ENCODE measurements at regions not wholly inside any gene's neighbourhood (a gene's known extent, or its start where the extent isn't known, plus 50 kb on each side); places are given as distances from the start of the nearest gene placed in this dataset.
A peak's percentile ranks its signal among the peaks of the same experiment; 100 is the strongest.

DNA sequence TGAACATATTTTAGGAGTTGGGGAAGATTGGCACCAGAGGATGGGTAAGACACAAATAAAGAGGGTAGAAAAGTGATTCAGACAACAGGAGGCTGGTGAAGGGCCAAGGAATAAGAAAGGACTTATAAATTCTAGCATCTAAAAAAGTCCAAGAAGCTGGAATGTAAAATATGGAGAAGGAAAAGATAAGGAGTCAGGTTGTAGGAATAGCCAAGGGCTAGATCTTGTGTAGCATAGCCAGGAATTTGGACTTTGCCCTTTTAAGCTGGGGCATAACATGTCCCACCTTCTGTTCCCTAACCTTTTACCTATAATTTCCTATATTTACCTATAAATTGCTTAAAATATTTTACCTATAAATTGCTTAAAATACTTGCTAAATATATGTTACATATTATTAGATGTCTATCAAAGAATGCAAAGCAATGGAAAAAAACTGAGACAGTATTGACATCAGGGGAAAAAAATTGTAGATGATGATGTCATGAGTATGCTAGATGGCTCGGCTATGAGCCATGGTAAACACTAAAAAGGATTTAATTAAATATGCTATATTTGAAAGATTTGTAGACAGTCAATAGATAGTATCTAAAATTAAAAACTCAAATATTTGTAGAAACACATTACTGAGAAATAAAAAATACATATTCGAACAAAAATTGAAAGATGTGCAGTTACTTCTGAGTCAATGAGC lies 99.7 kb upstream of the PLEKHG7 start:
- FAIRE-seq, result no peak
- RAD21 ChIA-PET (ENCODE audit: unreplicated experiment), result no interaction called here
- no peak for ATAC-seq
- Histone ChIP-seq H3K79me2 (ENCODE audit: control insufficient read depth, insufficient read depth, low read length) (no peaks in the 10 kb centered on the region), H3K4me2 (ENCODE audit: control insufficient read depth, insufficient read depth) (no peak overlapping the region), H3K27me3 (replicated peaks in 1 of 2; ENCODE audit: control insufficient read depth in 2 of 2, insufficient read depth in 2 of 2, low read length in 1 of 2) (no peaks in the 10 kb centered on the region), H3K36me3 (ENCODE audit: control insufficient read depth in 2 of 2, insufficient read depth in 2 of 2, low read length in 1 of 2) (no peaks in the 10 kb centered on the region), H2AFZ (ENCODE audit: control insufficient read depth, low read depth, low read length) (no peak overlapping the region), H3K4me3 (no peak overlapping the region), H3K27ac (ENCODE audit: control insufficient read depth, insufficient read depth) (no peak overlapping the region), H3K4me1 (ENCODE audit: control insufficient read depth, insufficient read depth, low read length) (no peaks in the 10 kb centered on the region), H3K9me3 (replicated peaks; ENCODE audit: control insufficient read depth, insufficient read depth, low read length) (peaks cover 7% of the 10 kb centered on the region), H3K9ac (ENCODE audit: control insufficient read depth, insufficient read depth, low read length) (no peak overlapping the region), H4K20me1 (ENCODE audit: control insufficient read depth, insufficient read depth) (no peaks in the 10 kb centered on the region)
- in situ Hi-C loops (cut with MboI) (no loop called here), intact Hi-C loops (cut with micrococcal nuclease; ENCODE audit: unreplicated experiment) (no loop called here)
- WGBS (ENCODE audit: insufficient coverage, insufficient replicate concordance, low lambda C conversion rate, missing lambda C conversion rate), result 97% methylated on average over 2 of the region's 2 CpGs
- no TSS peak for BruUV-seq (replicated peaks)
- CTCF ChIA-PET, result interaction anchor here (1.0 kb wide), 1 partner anchor 28 kb away, joined by 3 read pairs; no protein-coding TSS in a partner anchor
- no peak for DNase-seq (ENCODE audit: low read depth, low spot score)
- SMC1A ChIA-PET (ENCODE audit: uncharacterized antibody, unreplicated experiment), result interaction anchor here (1.4 kb wide), 1 partner anchor 106 kb away, joined by 3 read pairs; no protein-coding TSS in a partner anchor
- POLR2A ChIA-PET, result interaction anchor here (0.6 kb wide), 1 partner anchor 170 kb away, joined by 3 read pairs; no protein-coding TSS in a partner anchor
- TF ChIP-seq EED (IDR thresholded peaks at IDR 0.05; ENCODE audit: low read depth), result no peak
- 0 out of 2 replicates have a peak, but pooled peaks have one; percentile 26 for TF ChIP-seq ATF7 (IDR thresholded peaks at IDR 0.05; ENCODE audit: low read depth)
- TF ChIP-seq, protein P1, sequence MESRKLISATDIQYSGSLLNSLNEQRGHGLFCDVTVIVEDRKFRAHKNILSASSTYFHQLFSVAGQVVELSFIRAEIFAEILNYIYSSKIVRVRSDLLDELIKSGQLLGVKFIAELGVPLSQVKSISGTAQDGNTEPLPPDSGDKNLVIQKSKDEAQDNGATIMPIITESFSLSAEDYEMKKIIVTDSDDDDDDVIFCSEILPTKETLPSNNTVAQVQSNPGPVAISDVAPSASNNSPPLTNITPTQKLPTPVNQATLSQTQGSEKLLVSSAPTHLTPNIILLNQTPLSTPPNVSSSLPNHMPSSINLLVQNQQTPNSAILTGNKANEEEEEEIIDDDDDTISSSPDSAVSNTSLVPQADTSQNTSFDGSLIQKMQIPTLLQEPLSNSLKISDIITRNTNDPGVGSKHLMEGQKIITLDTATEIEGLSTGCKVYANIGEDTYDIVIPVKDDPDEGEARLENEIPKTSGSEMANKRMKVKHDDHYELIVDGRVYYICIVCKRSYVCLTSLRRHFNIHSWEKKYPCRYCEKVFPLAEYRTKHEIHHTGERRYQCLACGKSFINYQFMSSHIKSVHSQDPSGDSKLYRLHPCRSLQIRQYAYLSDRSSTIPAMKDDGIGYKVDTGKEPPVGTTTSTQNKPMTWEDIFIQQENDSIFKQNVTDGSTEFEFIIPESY (IDR thresholded peaks at IDR 0.05), result no peak
- no peak for TF ChIP-seq CBX3 (IDR thresholded peaks at IDR 0.05; ENCODE audit: borderline replicate concordance, low read depth)

DNA sequence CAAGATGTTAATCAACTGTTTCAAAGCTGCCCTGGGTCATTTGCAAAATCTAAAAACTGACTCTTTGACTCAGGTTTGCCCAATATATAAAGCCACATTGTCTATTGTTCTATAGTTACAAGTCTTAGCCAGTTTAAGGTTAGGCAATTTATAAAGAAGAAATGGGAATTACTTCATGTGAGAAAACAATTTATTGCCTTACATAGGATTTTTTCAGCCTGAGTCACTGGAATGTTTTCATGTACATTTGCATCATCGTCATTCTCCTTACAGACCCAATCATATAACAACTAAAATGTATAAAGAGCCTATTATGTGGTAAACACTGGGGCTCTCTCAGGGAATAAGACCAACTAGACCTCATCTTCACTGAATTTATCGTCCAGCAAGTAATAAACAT lies 100.3 kb upstream of the PLEKHG7 start:
- no peaks in the 10 kb centered on the region for H3K27me3 ChIP-seq (replicated peaks in 1 of 2; ENCODE audit: control insufficient read depth in 2 of 2, insufficient read depth in 2 of 2, low read length in 1 of 2)
- CTCF ChIA-PET, result no interaction called here
- FAIRE-seq (no peak), DNase-seq (ENCODE audit: low read depth, low spot score) (no peak), ATAC-seq (no peak)
- in situ Hi-C loops (cut with MboI), result no loop called here
- no peak overlapping the region for H3K4me3 ChIP-seq
- WGBS (ENCODE audit: insufficient coverage, insufficient replicate concordance, low lambda C conversion rate, missing lambda C conversion rate), result 96% methylated on average over 2 of the region's 2 CpGs
- intact Hi-C loops (cut with micrococcal nuclease; ENCODE audit: unreplicated experiment), result no loop called here
- BruUV-seq (replicated peaks), result no TSS peak
- no peak overlapping the region for H3K9ac ChIP-seq (ENCODE audit: control insufficient read depth, insufficient read depth, low read length)
- no peaks in the 10 kb centered on the region for H3K36me3 ChIP-seq (ENCODE audit: control insufficient read depth in 2 of 2, insufficient read depth in 2 of 2, low read length in 1 of 2)
- H3K79me2 ChIP-seq (ENCODE audit: control insufficient read depth, insufficient read depth, low read length), result no peaks in the 10 kb centered on the region
- SMC1A ChIA-PET (ENCODE audit: uncharacterized antibody, unreplicated experiment), result no interaction called here
- no peak overlapping the region for H2AFZ ChIP-seq (ENCODE audit: control insufficient read depth, low read depth, low read length)
- no peak overlapping the region for H3K4me2 ChIP-seq (ENCODE audit: control insufficient read depth, insufficient read depth)
- no peaks in the 10 kb centered on the region for H4K20me1 ChIP-seq (ENCODE audit: control insufficient read depth, insufficient read depth)
- no peak overlapping the region for H3K27ac ChIP-seq (ENCODE audit: control insufficient read depth, insufficient read depth)
- RAD21 ChIA-PET (ENCODE audit: unreplicated experiment), result no interaction called here
- H3K9me3 ChIP-seq (replicated peaks; ENCODE audit: control insufficient read depth, insufficient read depth, low read length), result peaks cover 7% of the 10 kb centered on the region
- POLR2A ChIA-PET, result no interaction called here
- H3K4me1 ChIP-seq (ENCODE audit: control insufficient read depth, insufficient read depth, low read length), result no peaks in the 10 kb centered on the region
- TF ChIP-seq, protein P2, sequence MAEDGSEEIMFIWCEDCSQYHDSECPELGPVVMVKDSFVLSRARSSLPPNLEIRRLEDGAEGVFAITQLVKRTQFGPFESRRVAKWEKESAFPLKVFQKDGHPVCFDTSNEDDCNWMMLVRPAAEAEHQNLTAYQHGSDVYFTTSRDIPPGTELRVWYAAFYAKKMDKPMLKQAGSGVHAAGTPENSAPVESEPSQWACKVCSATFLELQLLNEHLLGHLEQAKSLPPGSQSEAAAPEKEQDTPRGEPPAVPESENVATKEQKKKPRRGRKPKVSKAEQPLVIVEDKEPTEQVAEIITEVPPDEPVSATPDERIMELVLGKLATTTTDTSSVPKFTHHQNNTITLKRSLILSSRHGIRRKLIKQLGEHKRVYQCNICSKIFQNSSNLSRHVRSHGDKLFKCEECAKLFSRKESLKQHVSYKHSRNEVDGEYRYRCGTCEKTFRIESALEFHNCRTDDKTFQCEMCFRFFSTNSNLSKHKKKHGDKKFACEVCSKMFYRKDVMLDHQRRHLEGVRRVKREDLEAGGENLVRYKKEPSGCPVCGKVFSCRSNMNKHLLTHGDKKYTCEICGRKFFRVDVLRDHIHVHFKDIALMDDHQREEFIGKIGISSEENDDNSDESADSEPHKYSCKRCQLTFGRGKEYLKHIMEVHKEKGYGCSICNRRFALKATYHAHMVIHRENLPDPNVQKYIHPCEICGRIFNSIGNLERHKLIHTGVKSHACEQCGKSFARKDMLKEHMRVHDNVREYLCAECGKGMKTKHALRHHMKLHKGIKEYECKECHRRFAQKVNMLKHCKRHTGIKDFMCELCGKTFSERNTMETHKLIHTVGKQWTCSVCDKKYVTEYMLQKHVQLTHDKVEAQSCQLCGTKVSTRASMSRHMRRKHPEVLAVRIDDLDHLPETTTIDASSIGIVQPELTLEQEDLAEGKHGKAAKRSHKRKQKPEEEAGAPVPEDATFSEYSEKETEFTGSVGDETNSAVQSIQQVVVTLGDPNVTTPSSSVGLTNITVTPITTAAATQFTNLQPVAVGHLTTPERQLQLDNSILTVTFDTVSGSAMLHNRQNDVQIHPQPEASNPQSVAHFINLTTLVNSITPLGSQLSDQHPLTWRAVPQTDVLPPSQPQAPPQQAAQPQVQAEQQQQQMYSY (CRISPR knock-in tag; IDR thresholded peaks at IDR 0.05), result no peak
- TF ChIP-seq SMAD5 (IDR thresholded peaks at IDR 0.05; ENCODE audit: low read depth) (no peak), RELA (IDR thresholded peaks at IDR 0.05; ENCODE audit: borderline replicate concordance, partially characterized antibody) (no peak), SMAD1 (IDR thresholded peaks at IDR 0.05; ENCODE audit: low read depth, partially characterized antibody) (no peak)
- TF ChIP-seq, protein P3, sequence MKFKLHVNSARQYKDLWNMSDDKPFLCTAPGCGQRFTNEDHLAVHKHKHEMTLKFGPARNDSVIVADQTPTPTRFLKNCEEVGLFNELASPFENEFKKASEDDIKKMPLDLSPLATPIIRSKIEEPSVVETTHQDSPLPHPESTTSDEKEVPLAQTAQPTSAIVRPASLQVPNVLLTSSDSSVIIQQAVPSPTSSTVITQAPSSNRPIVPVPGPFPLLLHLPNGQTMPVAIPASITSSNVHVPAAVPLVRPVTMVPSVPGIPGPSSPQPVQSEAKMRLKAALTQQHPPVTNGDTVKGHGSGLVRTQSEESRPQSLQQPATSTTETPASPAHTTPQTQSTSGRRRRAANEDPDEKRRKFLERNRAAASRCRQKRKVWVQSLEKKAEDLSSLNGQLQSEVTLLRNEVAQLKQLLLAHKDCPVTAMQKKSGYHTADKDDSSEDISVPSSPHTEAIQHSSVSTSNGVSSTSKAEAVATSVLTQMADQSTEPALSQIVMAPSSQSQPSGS (IDR thresholded peaks at IDR 0.05; ENCODE audit: low read length), result no peak

Measured in GM12878 (cell line).